Panc1 (cell line): ENCODE measurements at regions not wholly inside any gene's neighbourhood (a gene's known extent, or its start where the extent isn't known, plus 50 kb on each side); places are given as distances from the start of the nearest gene placed in this dataset.

Experiments used
- ATAC-seq: fragments of 200-7000 bp; cut with Tn5 transposase; 2 replicates; pipeline ENCODE4 v1.9.1; 2020; ENCODE audit warnings: mild to moderate bottlenecking, moderate library complexity
- BruUV-seq: library from RNA; stranded (reverse); fragments of 400-500 nt; replicated peaks from 2 replicates; lab custom pipeline; 2021; lab: Mats Ljungman, UMichigan
- CTCF ChIA-PET: fragments of 300-600 bp; sonication (Branson Sonifier 250); formaldehyde crosslinking; loops from one replicate; lab custom pipeline; 2022; ENCODE audit warnings: antibody characterized with exemption; lab: Charles Lee
- POLR2A ChIA-PET: fragments of 300-600 bp; sonication (Branson Sonifier 250); formaldehyde crosslinking; loops from one replicate; lab custom pipeline; 2022; ENCODE audit warnings: antibody characterized with exemption; lab: Charles Lee
- DNase-seq: peaks from one replicate; pipeline ENCODE4 v3.0.0-alpha.2; 2010; ENCODE audit warnings: low read depth, low spot score
- H3K27ac ChIP-seq: 2 replicates; pipeline ENCODE4 v1.5.1; 2011; ENCODE audit warnings: mild to moderate bottlenecking, low read length, inconsistent platforms
- H3K27me3 ChIP-seq: fragments of 200-500 bp; sonication (Bioruptor generic); 2 replicates; pipeline ENCODE4 v1.6.0; 2014; ENCODE audit warnings: low read length, inconsistent platforms; ENCODE audit not compliant: control insufficient read depth, insufficient read depth
- H3K36me3 ChIP-seq: fragments of 200-500 bp; sonication (Bioruptor generic); 2 replicates; pipeline ENCODE4 v1.5.1; 2014; ENCODE audit warnings: inconsistent platforms, mild to moderate bottlenecking, low read length, moderate library complexity; ENCODE audit not compliant: control insufficient read depth, insufficient read depth
- H3K4me1 ChIP-seq: 2 replicates; pipeline ENCODE4 v1.5.1; 2011; ENCODE audit warnings: inconsistent platforms, mild to moderate bottlenecking, low read length, moderate library complexity; ENCODE audit not compliant: control insufficient read depth, insufficient read depth
- H3K4me3 ChIP-seq, 2 experiments: 2 replicates each; pipeline ENCODE4 v1.5.1; 2011 to 2012; ENCODE audit warnings: low read depth in 2 of 2, low read length in 2 of 2, mild to moderate bottlenecking in 2 of 2, inconsistent platforms in 1 of 2, moderate library complexity in 1 of 2
- H3K9me3 ChIP-seq: fragments of 200-500 bp; sonication (Bioruptor generic); 2 replicates; pipeline ENCODE4 v1.5.1; 2014; ENCODE audit warnings: low read depth, mild to moderate bottlenecking, inconsistent platforms, low read length, moderate library complexity; ENCODE audit not compliant: control insufficient read depth, insufficient read depth
- POLR2AphosphoS5 ChIP-seq: IDR thresholded peaks from 2 replicates; pipeline ENCODE4 v1.6.1; 2012; ENCODE audit warnings: mild to moderate bottlenecking, low read depth, low read length, moderate library complexity
- SIN3A ChIP-seq: IDR thresholded peaks from 2 replicates; pipeline ENCODE4 v1.6.1; 2012; ENCODE audit warnings: low read depth, mild to moderate bottlenecking, low read length, moderate library complexity, borderline replicate concordance; ENCODE audit not compliant: insufficient read depth
- TCF7L2 ChIP-seq: IDR thresholded peaks from 2 replicates; pipeline ENCODE4 v1.6.1; 2011; ENCODE audit warnings: mild to moderate bottlenecking, low read depth, low read length, inconsistent platforms
- in situ Hi-C: cut with HindIII; loops from 2 replicates; pipeline ENCODE4 v1.10.0; 2016; ENCODE audit warnings: low sequenced_read_pairs, low pct_unique_long_range_greater_than_20kb
- intact Hi-C: fragments of 100-400 bp; cut with micrococcal nuclease; formaldehyde crosslinking; loops from one replicate; pipeline ENCODE4 v1.10.0; 2022; ENCODE audit not compliant: unreplicated experiment
- TF ChIP-seq, protein P1 (sequence below), 2 experiments: IDR thresholded peaks; 2 replicates each; pipeline ENCODE4 v1.6.1; 2011 to 2012; ENCODE audit warnings: low read depth in 2 of 2, control low read depth in 1 of 2, low read length in 1 of 2, mild to moderate bottlenecking in 1 of 2, moderate library complexity in 1 of 2; ENCODE audit not compliant: insufficient read depth in 1 of 2
- TF ChIP-seq, protein P2 (sequence below): fragments of 450-650 bp; IDR thresholded peaks from 2 replicates; pipeline ENCODE4 v1.5.1; 2017; ENCODE audit warnings: mild to moderate bottlenecking

DNA sequence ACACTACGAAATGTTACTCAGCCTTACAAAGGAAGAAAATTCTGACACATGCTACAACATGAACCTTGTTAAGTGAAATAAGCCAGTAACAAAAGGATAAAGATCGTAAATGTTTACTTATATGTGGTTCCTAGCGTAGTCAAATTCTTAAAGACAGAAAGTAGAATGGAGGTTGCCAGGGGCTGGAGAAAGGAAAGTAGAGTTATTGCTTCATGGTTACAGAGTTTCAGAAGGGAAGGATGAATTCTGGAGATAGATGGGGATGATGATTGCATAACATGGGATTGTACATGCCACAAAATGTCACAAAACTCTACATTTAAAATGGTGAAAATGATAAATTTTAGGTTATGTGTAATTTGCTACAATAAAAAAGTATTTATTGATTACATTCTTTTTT lies 103.8 kb downstream of the CHD9NB start:
- Histone ChIP-seq H3K27ac (no peak overlapping the region), H3K9me3 (no peaks in the 10 kb centered on the region), H3K4me1 (no peaks in the 10 kb centered on the region), H3K4me3 (no peak overlapping the region), H3K27me3 (no peaks in the 10 kb centered on the region), H3K36me3 (no peaks in the 10 kb centered on the region)
- intact Hi-C loops (no loop called here), in situ Hi-C loops (no loop called here)
- TF ChIP-seq, protein P1, sequence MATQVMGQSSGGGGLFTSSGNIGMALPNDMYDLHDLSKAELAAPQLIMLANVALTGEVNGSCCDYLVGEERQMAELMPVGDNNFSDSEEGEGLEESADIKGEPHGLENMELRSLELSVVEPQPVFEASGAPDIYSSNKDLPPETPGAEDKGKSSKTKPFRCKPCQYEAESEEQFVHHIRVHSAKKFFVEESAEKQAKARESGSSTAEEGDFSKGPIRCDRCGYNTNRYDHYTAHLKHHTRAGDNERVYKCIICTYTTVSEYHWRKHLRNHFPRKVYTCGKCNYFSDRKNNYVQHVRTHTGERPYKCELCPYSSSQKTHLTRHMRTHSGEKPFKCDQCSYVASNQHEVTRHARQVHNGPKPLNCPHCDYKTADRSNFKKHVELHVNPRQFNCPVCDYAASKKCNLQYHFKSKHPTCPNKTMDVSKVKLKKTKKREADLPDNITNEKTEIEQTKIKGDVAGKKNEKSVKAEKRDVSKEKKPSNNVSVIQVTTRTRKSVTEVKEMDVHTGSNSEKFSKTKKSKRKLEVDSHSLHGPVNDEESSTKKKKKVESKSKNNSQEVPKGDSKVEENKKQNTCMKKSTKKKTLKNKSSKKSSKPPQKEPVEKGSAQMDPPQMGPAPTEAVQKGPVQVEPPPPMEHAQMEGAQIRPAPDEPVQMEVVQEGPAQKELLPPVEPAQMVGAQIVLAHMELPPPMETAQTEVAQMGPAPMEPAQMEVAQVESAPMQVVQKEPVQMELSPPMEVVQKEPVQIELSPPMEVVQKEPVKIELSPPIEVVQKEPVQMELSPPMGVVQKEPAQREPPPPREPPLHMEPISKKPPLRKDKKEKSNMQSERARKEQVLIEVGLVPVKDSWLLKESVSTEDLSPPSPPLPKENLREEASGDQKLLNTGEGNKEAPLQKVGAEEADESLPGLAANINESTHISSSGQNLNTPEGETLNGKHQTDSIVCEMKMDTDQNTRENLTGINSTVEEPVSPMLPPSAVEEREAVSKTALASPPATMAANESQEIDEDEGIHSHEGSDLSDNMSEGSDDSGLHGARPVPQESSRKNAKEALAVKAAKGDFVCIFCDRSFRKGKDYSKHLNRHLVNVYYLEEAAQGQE (IDR thresholded peaks at IDR 0.05; ENCODE audit: insufficient read depth in 1 of 2, low read depth in 2 of 2, low read length in 1 of 2), result no peak
- TF ChIP-seq SIN3A, result no peak
- TF ChIP-seq, protein P2, sequence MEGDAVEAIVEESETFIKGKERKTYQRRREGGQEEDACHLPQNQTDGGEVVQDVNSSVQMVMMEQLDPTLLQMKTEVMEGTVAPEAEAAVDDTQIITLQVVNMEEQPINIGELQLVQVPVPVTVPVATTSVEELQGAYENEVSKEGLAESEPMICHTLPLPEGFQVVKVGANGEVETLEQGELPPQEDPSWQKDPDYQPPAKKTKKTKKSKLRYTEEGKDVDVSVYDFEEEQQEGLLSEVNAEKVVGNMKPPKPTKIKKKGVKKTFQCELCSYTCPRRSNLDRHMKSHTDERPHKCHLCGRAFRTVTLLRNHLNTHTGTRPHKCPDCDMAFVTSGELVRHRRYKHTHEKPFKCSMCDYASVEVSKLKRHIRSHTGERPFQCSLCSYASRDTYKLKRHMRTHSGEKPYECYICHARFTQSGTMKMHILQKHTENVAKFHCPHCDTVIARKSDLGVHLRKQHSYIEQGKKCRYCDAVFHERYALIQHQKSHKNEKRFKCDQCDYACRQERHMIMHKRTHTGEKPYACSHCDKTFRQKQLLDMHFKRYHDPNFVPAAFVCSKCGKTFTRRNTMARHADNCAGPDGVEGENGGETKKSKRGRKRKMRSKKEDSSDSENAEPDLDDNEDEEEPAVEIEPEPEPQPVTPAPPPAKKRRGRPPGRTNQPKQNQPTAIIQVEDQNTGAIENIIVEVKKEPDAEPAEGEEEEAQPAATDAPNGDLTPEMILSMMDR, result no peak
- no peak for TF ChIP-seq TCF7L2
- no peak for TF ChIP-seq POLR2AphosphoS5
- DNase-seq, result no peak
- BruUV-seq, result no TSS peak
- CTCF ChIA-PET, result no interaction called here
- no peak for ATAC-seq
- POLR2A ChIA-PET, result no interaction called here

DNA sequence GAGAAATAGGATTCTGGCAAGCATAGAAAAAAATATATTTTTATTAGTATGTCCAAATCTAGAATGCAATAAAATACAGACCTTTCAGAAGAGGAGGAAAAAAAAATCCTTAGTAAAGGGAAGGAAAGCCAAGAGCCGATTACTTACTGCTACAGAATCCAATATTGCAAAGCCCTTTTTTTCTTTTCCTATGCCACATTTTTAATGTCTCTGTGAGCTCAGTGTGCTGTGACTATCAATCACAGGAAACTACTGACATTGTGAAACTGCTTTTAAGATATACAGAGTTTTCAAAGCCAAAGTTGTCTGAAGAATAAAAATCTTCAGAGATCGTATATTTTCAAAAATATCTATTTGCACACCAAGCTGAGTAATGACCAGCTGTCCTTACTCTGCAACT lies 120.4 kb downstream of the CHD9NB start:
- intact Hi-C loops, result no loop called here
- Histone ChIP-seq H3K27ac (no peak overlapping the region), H3K4me1 (no peaks in the 10 kb centered on the region), H3K9me3 (no peaks in the 10 kb centered on the region), H3K4me3 (no peak overlapping the region), H3K36me3 (no peaks in the 10 kb centered on the region), H3K27me3 (no peaks in the 10 kb centered on the region)
- POLR2A ChIA-PET, result no interaction called here
- CTCF ChIA-PET, result no interaction called here
- in situ Hi-C loops, result no loop called here
- ATAC-seq (no peak), DNase-seq (no peak)
- BruUV-seq, result no TSS peak
- TF ChIP-seq, protein P1 (IDR thresholded peaks at IDR 0.05; ENCODE audit: insufficient read depth in 1 of 2, low read depth in 2 of 2, low read length in 1 of 2), result no peak
- TF ChIP-seq SIN3A (no peak), POLR2AphosphoS5 (no peak), TCF7L2 (no peak)
- TF ChIP-seq, protein P2, result no peak
